Calu3 (cell line): ENCODE measurements at regions not wholly inside any gene's neighbourhood (a gene's known extent, or its start where the extent isn't known, plus 50 kb on each side); places are given as distances from the start of the nearest gene placed in this dataset.

Experiments used
- BruUV-seq: library from RNA; stranded (reverse); fragments of 400-500 nt; replicated peaks from 2 replicates; lab custom pipeline; 2021; lab: Mats Ljungman, UMichigan
- CTCF ChIA-PET: fragments of 300-600 bp; sonication (Branson Sonifier 250); formaldehyde crosslinking; loops from one replicate; lab custom pipeline; 2022; ENCODE audit warnings: antibody characterized with exemption; lab: Charles Lee
- DNase-seq: peaks from one replicate; pipeline ENCODE4 v3.0.0; 2022
- H3K27ac Mint-ChIP-seq: one replicate; pipeline ENCODE4 v1.8.0; 2022; ENCODE audit warnings: mixed read lengths; ENCODE audit not compliant: unreplicated experiment
- H3K27me3 Mint-ChIP-seq: one replicate; pipeline ENCODE4 v1.8.0; 2022; ENCODE audit warnings: mixed read lengths; ENCODE audit not compliant: unreplicated experiment
- H3K36me3 Mint-ChIP-seq: one replicate; pipeline ENCODE4 v1.8.0; 2022; ENCODE audit warnings: mild to moderate bottlenecking, moderate library complexity, mixed read lengths; ENCODE audit not compliant: insufficient read depth, unreplicated experiment
- H3K4me1 Mint-ChIP-seq: one replicate; pipeline ENCODE4 v1.8.0; 2022; ENCODE audit warnings: mild to moderate bottlenecking, low read depth, mixed read lengths; ENCODE audit not compliant: unreplicated experiment
- H3K4me3 Mint-ChIP-seq: one replicate; pipeline ENCODE4 v1.8.0; 2022; ENCODE audit warnings: mild to moderate bottlenecking, low read depth, moderate library complexity, mixed read lengths; ENCODE audit not compliant: unreplicated experiment
- H3K9me3 Mint-ChIP-seq: one replicate; pipeline ENCODE4 v1.8.0; 2022; ENCODE audit warnings: low read depth, mixed read lengths; ENCODE audit not compliant: unreplicated experiment
- intact Hi-C: fragments of 100-400 bp; cut with micrococcal nuclease; formaldehyde crosslinking; loops from one replicate; pipeline ENCODE4 v1.10.0; 2022; ENCODE audit not compliant: unreplicated experiment
- TF ChIP-seq, protein P1 (sequence below): fragments of 200-600 bp; IDR thresholded peaks from one replicate; pipeline ENCODE4 v1.8.0; 2022; ENCODE audit warnings: antibody characterized with exemption; ENCODE audit not compliant: unreplicated experiment

DNA sequence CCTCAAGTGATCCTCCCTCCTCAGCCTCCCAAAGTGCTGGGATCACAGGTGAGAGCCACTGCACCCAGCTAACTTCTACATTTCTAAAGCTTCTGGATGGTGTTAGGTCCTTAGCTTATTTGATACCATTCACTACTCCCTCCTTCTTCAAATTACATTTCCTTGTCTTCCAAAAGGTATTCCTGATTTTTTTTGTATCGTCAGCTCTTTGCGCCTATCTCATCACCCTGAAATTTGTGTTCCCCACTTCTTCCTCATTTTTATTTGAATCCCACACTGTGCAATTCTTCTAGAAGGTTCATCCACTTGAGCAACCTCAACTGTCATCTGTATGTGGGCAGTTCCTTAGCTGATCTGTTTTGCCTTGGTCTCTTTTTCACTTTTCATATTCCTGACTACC lies 241.8 kb upstream of the RGS6 start:
- TF ChIP-seq, protein P1, sequence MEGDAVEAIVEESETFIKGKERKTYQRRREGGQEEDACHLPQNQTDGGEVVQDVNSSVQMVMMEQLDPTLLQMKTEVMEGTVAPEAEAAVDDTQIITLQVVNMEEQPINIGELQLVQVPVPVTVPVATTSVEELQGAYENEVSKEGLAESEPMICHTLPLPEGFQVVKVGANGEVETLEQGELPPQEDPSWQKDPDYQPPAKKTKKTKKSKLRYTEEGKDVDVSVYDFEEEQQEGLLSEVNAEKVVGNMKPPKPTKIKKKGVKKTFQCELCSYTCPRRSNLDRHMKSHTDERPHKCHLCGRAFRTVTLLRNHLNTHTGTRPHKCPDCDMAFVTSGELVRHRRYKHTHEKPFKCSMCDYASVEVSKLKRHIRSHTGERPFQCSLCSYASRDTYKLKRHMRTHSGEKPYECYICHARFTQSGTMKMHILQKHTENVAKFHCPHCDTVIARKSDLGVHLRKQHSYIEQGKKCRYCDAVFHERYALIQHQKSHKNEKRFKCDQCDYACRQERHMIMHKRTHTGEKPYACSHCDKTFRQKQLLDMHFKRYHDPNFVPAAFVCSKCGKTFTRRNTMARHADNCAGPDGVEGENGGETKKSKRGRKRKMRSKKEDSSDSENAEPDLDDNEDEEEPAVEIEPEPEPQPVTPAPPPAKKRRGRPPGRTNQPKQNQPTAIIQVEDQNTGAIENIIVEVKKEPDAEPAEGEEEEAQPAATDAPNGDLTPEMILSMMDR = no peak
- Mint-ChIP-seq H3K4me3 (no peak overlapping the region), H3K36me3 (no peaks in the 10 kb centered on the region), H3K9me3 (no peaks in the 10 kb centered on the region), H3K27me3 (no peaks in the 10 kb centered on the region), H3K4me1 (no peaks in the 10 kb centered on the region), H3K27ac (no peak overlapping the region)
- no TSS peak for BruUV-seq
- intact Hi-C loops = no loop called here
- DNase-seq = no peak
- CTCF ChIA-PET = no interaction called here

DNA sequence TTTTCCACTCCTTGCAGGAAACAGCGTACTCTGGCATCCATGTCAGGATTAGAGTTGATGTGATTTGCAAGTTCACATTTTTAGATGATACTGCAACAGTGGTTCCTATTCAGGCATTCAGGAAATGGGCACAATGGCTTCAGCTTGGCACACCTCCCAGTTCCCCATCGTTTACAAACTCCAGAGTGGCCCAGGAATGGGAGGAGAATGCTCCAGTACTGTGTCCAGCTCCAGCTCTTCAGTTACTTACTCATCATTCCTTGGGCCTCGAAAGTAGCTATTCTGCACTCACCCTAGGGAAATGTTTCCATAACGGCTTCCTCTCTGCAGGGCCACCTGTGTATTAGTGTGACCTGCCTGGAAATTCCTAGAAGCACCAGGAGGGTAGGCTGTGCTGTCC lies 239.7 kb upstream of the RGS6 start:
- no peak overlapping the region for H3K27ac Mint-ChIP-seq
- H3K36me3 Mint-ChIP-seq = no peaks in the 10 kb centered on the region
- H3K4me3 Mint-ChIP-seq = no peak overlapping the region
- DNase-seq = no peak
- intact Hi-C loops = no loop called here
- H3K27me3 Mint-ChIP-seq = no peaks in the 10 kb centered on the region
- TF ChIP-seq, protein P1 = no peak
- H3K4me1 Mint-ChIP-seq = no peaks in the 10 kb centered on the region
- CTCF ChIA-PET = no interaction called here
- no TSS peak for BruUV-seq
- no peaks in the 10 kb centered on the region for H3K9me3 Mint-ChIP-seq

DNA sequence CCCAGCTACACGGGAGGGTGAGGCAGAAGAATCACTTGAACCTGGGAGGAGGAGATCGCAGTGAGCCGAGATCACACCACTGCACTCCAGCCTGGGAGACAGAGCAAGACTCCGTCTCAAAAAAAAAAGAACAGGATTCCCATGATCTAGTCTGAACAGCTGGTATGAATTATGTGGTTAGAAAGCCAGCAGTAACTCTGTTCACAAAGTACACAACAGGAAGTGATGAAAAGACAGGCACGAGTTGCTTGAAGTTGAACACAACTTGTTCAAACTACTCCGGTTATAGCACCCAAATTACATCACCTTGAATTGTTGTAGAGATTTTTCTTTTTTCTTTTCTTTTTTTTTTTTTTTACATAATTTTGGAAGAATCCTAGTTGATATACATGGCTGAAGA lies 238.8 kb upstream of the RGS6 start:
- TF ChIP-seq, protein P1 = no peak
- CTCF ChIA-PET = no interaction called here
- H3K27me3 Mint-ChIP-seq = no peaks in the 10 kb centered on the region
- intact Hi-C loops = no loop called here
- BruUV-seq = no TSS peak
- no peaks in the 10 kb centered on the region for H3K4me1 Mint-ChIP-seq
- no peak for DNase-seq
- no peak overlapping the region for H3K4me3 Mint-ChIP-seq
- no peak overlapping the region for H3K27ac Mint-ChIP-seq
- H3K9me3 Mint-ChIP-seq = no peaks in the 10 kb centered on the region
- no peaks in the 10 kb centered on the region for H3K36me3 Mint-ChIP-seq

DNA sequence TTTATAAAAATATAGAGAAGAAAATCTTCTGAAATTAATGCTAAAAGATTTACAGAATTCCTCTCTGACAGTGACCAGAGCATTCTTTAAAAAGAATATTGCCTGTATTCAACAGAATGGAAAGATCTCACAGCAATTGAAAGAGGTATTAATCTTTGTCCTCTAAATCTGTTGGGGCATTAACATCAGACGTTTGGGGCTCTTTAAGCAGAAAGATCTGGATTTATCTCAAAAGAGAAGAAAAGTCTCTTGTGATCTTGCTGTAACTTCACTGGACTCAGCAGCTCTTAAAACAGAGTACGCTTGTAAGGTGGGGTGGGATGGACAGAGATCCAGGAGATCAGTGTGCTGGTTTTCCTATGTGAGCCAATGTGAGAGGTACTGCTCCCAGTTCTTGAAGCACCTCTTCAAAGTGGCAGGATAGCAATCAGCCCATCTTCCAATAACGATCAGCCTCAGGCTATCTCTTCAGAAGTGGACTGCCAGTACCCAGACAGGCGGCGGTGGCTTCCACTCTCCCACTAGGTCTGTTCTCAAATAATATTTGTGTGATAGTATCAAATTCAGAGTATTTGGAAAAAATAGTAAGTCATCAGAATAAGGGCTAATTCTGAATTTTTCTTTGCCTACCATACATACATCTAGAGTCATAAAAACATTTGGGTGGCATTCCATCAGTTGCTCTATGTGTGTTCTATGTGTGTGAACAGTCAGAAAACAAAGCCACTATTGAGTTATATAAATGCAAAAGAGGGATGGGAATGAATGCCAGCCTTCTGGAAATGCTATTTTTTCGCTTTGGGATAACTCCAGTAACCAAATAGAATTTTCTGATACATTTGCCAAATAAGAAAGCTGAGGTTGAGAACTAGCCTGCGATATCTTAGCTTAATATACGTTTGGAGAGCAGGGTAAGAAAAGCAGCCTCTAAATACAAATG lies 237.4 kb upstream of the RGS6 start:
- H3K36me3 Mint-ChIP-seq = no peaks in the 10 kb centered on the region
- intact Hi-C loops = no loop called here
- H3K9me3 Mint-ChIP-seq = no peaks in the 10 kb centered on the region
- TF ChIP-seq, protein P1 = no peak
- no peaks in the 10 kb centered on the region for H3K27me3 Mint-ChIP-seq
- DNase-seq = no peak
- CTCF ChIA-PET = no interaction called here
- no peaks in the 10 kb centered on the region for H3K4me1 Mint-ChIP-seq
- H3K4me3 Mint-ChIP-seq = no peak overlapping the region
- no TSS peak for BruUV-seq
- no peak overlapping the region for H3K27ac Mint-ChIP-seq
